PC-3 (cell line): ENCODE measurements at regions not wholly inside any gene's neighbourhood (a gene's known extent, or its start where the extent isn't known, plus 50 kb on each side); places are given as distances from the start of the nearest gene placed in this dataset.

Experiments used
- ATAC-seq: fragments of 200-7000 bp; cut with Tn5 transposase; 2 replicates; pipeline ENCODE4 v1.9.1; 2020; ENCODE audit warnings: mild to moderate bottlenecking, moderate library complexity
- BruUV-seq: library from RNA; stranded (reverse); fragments of 400-500 nt; replicated peaks from 2 replicates; lab custom pipeline; 2021; lab: Mats Ljungman, UMichigan
- CTCF ChIA-PET: fragments of 300-600 bp; sonication (Branson Sonifier 250); formaldehyde crosslinking; loops from one replicate; lab custom pipeline; 2022; ENCODE audit warnings: antibody characterized with exemption; lab: Charles Lee
- POLR2A ChIA-PET: fragments of 300-600 bp; sonication (Branson Sonifier 250); formaldehyde crosslinking; loops from one replicate; lab custom pipeline; 2022; ENCODE audit warnings: antibody characterized with exemption; ENCODE audit not compliant: unreplicated experiment; lab: Charles Lee
- DNase-seq: peaks from one replicate; pipeline ENCODE4 v3.0.0-alpha.2; 2015
- H2AFZ ChIP-seq: fragments of 300-600 bp; sonication (generic); 2 replicates; pipeline ENCODE4 v1.6.0; 2016; ENCODE audit warnings: antibody characterized with exemption, low read length
- H3F3A ChIP-seq: fragments of 300-600 bp; sonication (generic); one replicate; pipeline ENCODE4 v1.6.0; 2017; ENCODE audit warnings: antibody characterized with exemption, low read length, control low read depth, mild to moderate bottlenecking; ENCODE audit not compliant: unreplicated experiment
- H3K27ac ChIP-seq: fragments of 300-600 bp; sonication (generic); 2 replicates; pipeline ENCODE4 v1.5.1; 2016; ENCODE audit warnings: mild to moderate bottlenecking, low read length
- H3K27me3 ChIP-seq: fragments of 300-600 bp; sonication (generic); 2 replicates; pipeline ENCODE4 v1.6.1; 2016; ENCODE audit warnings: low read length, mixed read lengths
- H3K36me3 ChIP-seq: fragments of 300-600 bp; sonication (generic); 2 replicates; pipeline ENCODE4 v1.6.1; 2016; ENCODE audit warnings: low read depth, mixed run types, low read length, mixed read lengths
- H3K4me1 ChIP-seq: fragments of 300-600 bp; sonication (generic); 2 replicates; pipeline ENCODE4 v1.5.1; 2016; ENCODE audit warnings: low read length; ENCODE audit not compliant: insufficient read depth
- H3K4me2 ChIP-seq: fragments of 300-600 bp; sonication (generic); 2 replicates; pipeline ENCODE4 v1.6.0; 2016; ENCODE audit warnings: low read length
- H3K4me3 ChIP-seq: fragments of 300-600 bp; sonication (generic); 2 replicates; pipeline ENCODE4 v1.5.1; 2016; ENCODE audit warnings: mild to moderate bottlenecking, low read length, mixed read lengths
- H3K79me2 ChIP-seq: fragments of 300-600 bp; sonication (generic); 2 replicates; pipeline ENCODE4 v1.6.1; 2017; ENCODE audit warnings: low read length, mixed read lengths
- H3K9ac ChIP-seq: fragments of 300-600 bp; sonication (generic); 2 replicates; pipeline ENCODE4 v1.6.0; 2016; ENCODE audit warnings: mild to moderate bottlenecking, low read length
- H3K9me2 ChIP-seq: fragments of 300-600 bp; sonication (generic); replicated peaks from 2 replicates; pipeline ENCODE4 v1.6.1; 2016; ENCODE audit warnings: mixed run types, low read length, mixed read lengths
- H3K9me3 ChIP-seq: fragments of 300-600 bp; sonication (generic); 2 replicates; pipeline ENCODE4 v1.6.1; 2016; ENCODE audit warnings: low read length, mixed read lengths
- H4K20me1 ChIP-seq: fragments of 300-600 bp; sonication (generic); 2 replicates; pipeline ENCODE4 v1.6.1; 2016; ENCODE audit warnings: low read length, mixed read lengths
- EZH2 ChIP-seq: fragments of 300-600 bp; sonication (generic); IDR thresholded peaks from one replicate; pipeline ENCODE4 v1.6.1; 2017; ENCODE audit warnings: antibody characterized with exemption, mild to moderate bottlenecking, low read length; ENCODE audit not compliant: unreplicated experiment
- EZH2phosphoT487 ChIP-seq: fragments of 300-600 bp; sonication (generic); IDR thresholded peaks from 2 replicates; pipeline ENCODE4 v1.6.1; 2018; ENCODE audit warnings: mild to moderate bottlenecking, antibody characterized with exemption, low read length, borderline replicate concordance
- intact Hi-C: fragments of 100-400 bp; cut with micrococcal nuclease; formaldehyde crosslinking; loops from 2 replicates; pipeline ENCODE4 v1.9.0; 2023
- TF ChIP-seq, protein P1 (sequence below): fragments of 300-600 bp; sonication (generic); conservative IDR thresholded peaks from 2 replicates; pipeline ENCODE4 v1.5.1; 2017; ENCODE audit warnings: antibody characterized with exemption, low read depth, mild to moderate bottlenecking, low read length

DNA sequence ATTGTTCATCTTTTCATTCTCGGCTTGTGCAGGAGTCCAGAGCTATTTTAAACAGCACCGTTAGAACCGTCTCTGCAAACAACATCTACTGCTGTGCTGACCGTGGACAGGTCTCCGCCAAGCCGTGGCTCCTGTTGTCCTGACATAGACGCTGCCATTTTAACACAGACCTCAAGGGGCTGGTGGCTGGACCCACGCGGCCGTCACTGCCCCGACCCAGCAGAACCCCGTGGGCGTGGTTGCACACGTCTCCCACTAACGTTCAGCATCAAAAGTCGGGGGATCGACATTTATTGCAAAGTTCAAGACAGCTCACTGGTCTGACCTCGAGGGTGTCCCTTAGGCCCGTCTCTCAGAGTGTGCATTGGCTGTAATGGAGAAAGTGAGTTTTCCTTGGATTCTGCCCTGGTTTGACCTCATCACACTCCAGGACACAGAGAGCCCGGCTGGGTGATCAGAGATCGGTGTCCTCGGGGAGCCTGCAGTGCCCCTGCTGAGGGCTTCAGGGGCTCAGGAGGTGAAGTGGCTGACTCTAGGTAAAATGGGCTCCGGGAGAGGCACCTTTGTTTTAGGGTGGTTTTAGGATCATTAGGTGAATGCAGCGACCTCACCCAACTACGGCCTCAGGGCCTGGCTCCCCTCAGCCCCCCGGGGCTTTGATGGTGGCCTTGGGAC, 363.2 kb downstream of the THBS2 start:
- 0 out of 2 replicates have a peak, but pooled peaks cover 2% of the 10 kb centered on the region for H3K27me3 ChIP-seq
- no peaks in the 10 kb centered on the region for H3F3A ChIP-seq
- peaks cover 3% of the 10 kb centered on the region; the same call in 1 of the 2 replicates for H3K4me1 ChIP-seq
- BruUV-seq = no TSS peak
- no peak for DNase-seq
- no peaks in the 10 kb centered on the region for H3K79me2 ChIP-seq
- no peaks in the 10 kb centered on the region for H4K20me1 ChIP-seq
- H3K36me3 ChIP-seq = no peaks in the 10 kb centered on the region
- no peaks in the 10 kb centered on the region for H3K9me2 ChIP-seq
- ChIA-PET CTCF (no interaction called here), POLR2A (no interaction called here)
- H3K9ac ChIP-seq = no peak overlapping the region
- no peak overlapping the region for H3K4me3 ChIP-seq
- no peak overlapping the region for H2AFZ ChIP-seq
- ATAC-seq = no peak
- H3K27ac ChIP-seq = no peak overlapping the region
- H3K4me2 ChIP-seq = no peak overlapping the region
- TF ChIP-seq, protein P1, sequence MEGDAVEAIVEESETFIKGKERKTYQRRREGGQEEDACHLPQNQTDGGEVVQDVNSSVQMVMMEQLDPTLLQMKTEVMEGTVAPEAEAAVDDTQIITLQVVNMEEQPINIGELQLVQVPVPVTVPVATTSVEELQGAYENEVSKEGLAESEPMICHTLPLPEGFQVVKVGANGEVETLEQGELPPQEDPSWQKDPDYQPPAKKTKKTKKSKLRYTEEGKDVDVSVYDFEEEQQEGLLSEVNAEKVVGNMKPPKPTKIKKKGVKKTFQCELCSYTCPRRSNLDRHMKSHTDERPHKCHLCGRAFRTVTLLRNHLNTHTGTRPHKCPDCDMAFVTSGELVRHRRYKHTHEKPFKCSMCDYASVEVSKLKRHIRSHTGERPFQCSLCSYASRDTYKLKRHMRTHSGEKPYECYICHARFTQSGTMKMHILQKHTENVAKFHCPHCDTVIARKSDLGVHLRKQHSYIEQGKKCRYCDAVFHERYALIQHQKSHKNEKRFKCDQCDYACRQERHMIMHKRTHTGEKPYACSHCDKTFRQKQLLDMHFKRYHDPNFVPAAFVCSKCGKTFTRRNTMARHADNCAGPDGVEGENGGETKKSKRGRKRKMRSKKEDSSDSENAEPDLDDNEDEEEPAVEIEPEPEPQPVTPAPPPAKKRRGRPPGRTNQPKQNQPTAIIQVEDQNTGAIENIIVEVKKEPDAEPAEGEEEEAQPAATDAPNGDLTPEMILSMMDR = no peak
- no peak for TF ChIP-seq EZH2
- no peak for TF ChIP-seq EZH2phosphoT487
- H3K9me3 ChIP-seq = no peaks in the 10 kb centered on the region
- intact Hi-C loops = loop anchor here (5.0 kb wide), 1 partner anchor 1637 kb away; no protein-coding TSS in a partner anchor

DNA sequence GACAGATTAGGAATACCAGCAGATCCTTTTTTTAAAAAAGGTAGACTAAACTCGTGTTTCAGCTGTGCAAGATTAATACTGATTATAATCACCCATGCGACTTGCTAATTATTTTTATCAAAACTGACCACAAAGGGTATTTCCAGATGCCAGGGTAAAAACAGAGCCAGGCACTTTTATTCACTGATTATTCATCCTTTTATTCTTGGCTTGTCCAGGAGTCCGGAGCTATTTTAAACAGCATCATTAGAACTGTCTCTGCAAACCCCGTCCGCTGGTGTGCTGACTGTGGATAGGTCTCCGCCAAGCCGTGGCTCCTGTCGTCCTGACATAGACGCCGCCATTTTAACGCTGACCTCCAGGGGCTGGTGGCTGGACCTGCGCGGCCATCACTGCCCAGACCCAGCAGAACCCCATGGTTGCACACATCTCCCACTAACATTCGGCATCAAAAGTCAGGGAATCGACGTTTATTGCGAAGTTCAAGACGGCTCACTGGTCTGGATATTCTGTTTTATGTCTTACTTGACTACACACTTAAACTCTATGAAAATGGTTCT, 364.8 kb downstream of the THBS2 start:
- Histone ChIP-seq H3K9me3 (no peaks in the 10 kb centered on the region), H3K36me3 (no peaks in the 10 kb centered on the region), H3K4me3 (no peak overlapping the region), H3K79me2 (no peaks in the 10 kb centered on the region), H4K20me1 (no peaks in the 10 kb centered on the region), H3K4me2 (no peak overlapping the region), H3K4me1 (no peaks in the 10 kb centered on the region), H3K9me2 (no peaks in the 10 kb centered on the region), H2AFZ (no peak overlapping the region), H3K9ac (no peak overlapping the region), H3K27ac (no peak overlapping the region), H3K27me3 (peaks cover 3% of the 10 kb centered on the region; the same call in 1 of the 2 replicates), H3F3A (no peaks in the 10 kb centered on the region)
- ChIA-PET CTCF (no interaction called here), POLR2A (no interaction called here)
- intact Hi-C loops = no loop called here
- no TSS peak for BruUV-seq
- TF ChIP-seq, protein P1 = no peak
- TF ChIP-seq EZH2phosphoT487 = no peak
- TF ChIP-seq EZH2 = no peak
- ATAC-seq = no peak
- DNase-seq = no peak

DNA sequence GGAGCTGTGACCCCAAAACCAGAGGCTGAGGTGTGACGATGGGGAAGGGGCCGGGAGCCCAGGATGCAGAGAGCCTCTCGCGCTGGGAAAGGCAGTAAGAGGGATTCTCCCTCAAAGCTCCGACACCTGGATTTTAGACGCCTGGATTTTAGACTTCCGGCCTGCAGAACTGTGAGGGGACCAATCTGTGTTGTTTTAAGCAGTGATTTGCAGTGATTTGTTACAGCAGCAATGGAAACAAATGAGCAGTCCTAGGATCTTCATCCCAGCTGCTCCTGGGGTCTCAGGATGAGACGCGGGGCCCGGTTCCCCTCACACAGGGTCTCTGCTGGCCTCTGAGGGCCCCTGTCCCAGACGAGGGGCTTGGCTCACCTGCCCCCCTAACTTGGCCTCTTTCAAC, 365.5 kb downstream of the THBS2 start:
- intact Hi-C loops = no loop called here
- no peak overlapping the region for H3K4me2 ChIP-seq
- H3K27me3 ChIP-seq = peaks cover 11% of the 10 kb centered on the region; the same call in 1 of the 2 replicates
- H3K9ac ChIP-seq = no peak overlapping the region
- CTCF ChIA-PET = no interaction called here
- TF ChIP-seq EZH2 = no peak
- no peak for TF ChIP-seq EZH2phosphoT487
- TF ChIP-seq, protein P1 = no peak
- ATAC-seq = no peak
- no peak for DNase-seq
- no peaks in the 10 kb centered on the region for H3K79me2 ChIP-seq
- H3K27ac ChIP-seq = no peak overlapping the region
- no peak overlapping the region for H2AFZ ChIP-seq
- H3K4me3 ChIP-seq = no peak overlapping the region
- H3F3A ChIP-seq = no peaks in the 10 kb centered on the region
- no peaks in the 10 kb centered on the region for H4K20me1 ChIP-seq
- no TSS peak for BruUV-seq
- no peaks in the 10 kb centered on the region for H3K36me3 ChIP-seq
- POLR2A ChIA-PET = no interaction called here
- no peaks in the 10 kb centered on the region for H3K9me2 ChIP-seq
- H3K4me1 ChIP-seq = no peaks in the 10 kb centered on the region
- H3K9me3 ChIP-seq = no peaks in the 10 kb centered on the region
